ENCODE measurements at regions not wholly inside any gene's neighbourhood (a gene's known extent, or its start where the extent isn't known, plus 50 kb on each side); places are given as distances from the start of the nearest gene placed in this dataset.

GRCh38 chr10:53453196-53453595, 680.6 kb upstream of the MBL2 start:
- Histone ChIP-seq H3K27ac (no peak overlapping the region), H3K9me3 (ENCODE audit: insufficient read depth, low read depth) (no peaks in the 10 kb centered on the region), H3K27me3 (ENCODE audit: insufficient read depth, low read depth) (no peaks in the 10 kb centered on the region), H3K4me3 (no peak overlapping the region), H3K79me2 (ENCODE audit: low read depth) (no peaks in the 10 kb centered on the region), H3K36me3 (ENCODE audit: low read depth) (no peaks in the 10 kb centered on the region), H4K20me1 (ENCODE audit: insufficient read depth) (no peaks in the 10 kb centered on the region), H3K4me2 (no peak overlapping the region), H3F3A (ENCODE audit: insufficient read depth, low read depth) (no peaks in the 10 kb centered on the region), H2AFZ (no peak overlapping the region), H3K9me2 (ENCODE audit: insufficient read depth) (no peaks in the 10 kb centered on the region), H3K4me1 (replicated peaks; ENCODE audit: insufficient read depth) (no peaks in the 10 kb centered on the region)
- TF ChIP-seq EZH2 (IDR thresholded peaks at IDR 0.05; ENCODE audit: low read depth) (no peak), CTCF (conservative IDR thresholded peaks at IDR 0.05) (peak; percentile 40; the same call in 1 of the 2 replicates)
- intact Hi-C loops (cut with micrococcal nuclease; ENCODE audit: unreplicated experiment) = no loop called here
- DNase-seq = no peak
- ChIA-PET POLR2A (ENCODE audit: unreplicated experiment) (no interaction called here), CTCF (no interaction called here)
- no TSS peak for BruUV-seq (replicated peaks)

- Histone ChIP-seq H3K27me3 (ENCODE audit: insufficient read depth, low read depth) (no peaks in the 10 kb centered on the region), H2AFZ (no peak overlapping the region), H3K4me1 (replicated peaks; ENCODE audit: insufficient read depth) (no peaks in the 10 kb centered on the region), H3F3A (ENCODE audit: insufficient read depth, low read depth) (no peaks in the 10 kb centered on the region), H4K20me1 (ENCODE audit: insufficient read depth) (no peaks in the 10 kb centered on the region), H3K36me3 (ENCODE audit: low read depth) (no peaks in the 10 kb centered on the region), H3K9me2 (ENCODE audit: insufficient read depth) (no peaks in the 10 kb centered on the region), H3K4me3 (no peak overlapping the region), H3K4me2 (no peak overlapping the region), H3K9me3 (ENCODE audit: insufficient read depth, low read depth) (no peaks in the 10 kb centered on the region), H3K79me2 (ENCODE audit: low read depth) (no peaks in the 10 kb centered on the region), H3K27ac (no peak overlapping the region)
- POLR2A ChIA-PET (ENCODE audit: unreplicated experiment) = no interaction called here
- CTCF ChIA-PET = no interaction called here
- TF ChIP-seq CTCF (conservative IDR thresholded peaks at IDR 0.05) (no peak), EZH2 (IDR thresholded peaks at IDR 0.05; ENCODE audit: low read depth) (no peak)
- intact Hi-C loops (cut with micrococcal nuclease; ENCODE audit: unreplicated experiment) = no loop called here
- BruUV-seq (replicated peaks) = no TSS peak
- no peak for DNase-seq
Measured at GRCh38 chr10:53447576-53447975, 675.0 kb upstream of the MBL2 start.

GRCh38 chr10:53441843-53442242, 669.3 kb upstream of the MBL2 start:
- no TSS peak for BruUV-seq (replicated peaks)
- Histone ChIP-seq H3K4me2 (no peak overlapping the region), H3K27ac (no peak overlapping the region), H3K4me1 (replicated peaks; ENCODE audit: insufficient read depth) (no peaks in the 10 kb centered on the region), H3K9me3 (ENCODE audit: insufficient read depth, low read depth) (no peaks in the 10 kb centered on the region), H4K20me1 (ENCODE audit: insufficient read depth) (no peaks in the 10 kb centered on the region), H3K27me3 (ENCODE audit: insufficient read depth, low read depth) (no peaks in the 10 kb centered on the region), H3K79me2 (ENCODE audit: low read depth) (no peaks in the 10 kb centered on the region), H3F3A (ENCODE audit: insufficient read depth, low read depth) (no peaks in the 10 kb centered on the region), H3K36me3 (ENCODE audit: low read depth) (no peaks in the 10 kb centered on the region), H2AFZ (no peak overlapping the region), H3K9me2 (ENCODE audit: insufficient read depth) (no peaks in the 10 kb centered on the region), H3K4me3 (no peak overlapping the region)
- CTCF ChIA-PET = no interaction called here
- intact Hi-C loops (cut with micrococcal nuclease; ENCODE audit: unreplicated experiment) = no loop called here
- POLR2A ChIA-PET (ENCODE audit: unreplicated experiment) = no interaction called here
- no peak for DNase-seq
- TF ChIP-seq EZH2 (IDR thresholded peaks at IDR 0.05; ENCODE audit: low read depth) (no peak), CTCF (conservative IDR thresholded peaks at IDR 0.05) (no peak)
